GM10248 (cell line): ENCODE measurements at regions not wholly inside any gene's neighbourhood (a gene's known extent, or its start where the extent isn't known, plus 50 kb on each side); places are given as distances from the start of the nearest gene placed in this dataset.

Experiments
- CTCF ChIA-PET: fragments of 300-600 bp; sonication (Branson Sonifier 250); formaldehyde crosslinking; extraction: SDS; loops from one replicate; lab custom pipeline; 2021; ENCODE audit warnings: antibody characterized with exemption; lab: Yijun Ruan, JAX
- POLR2A ChIA-PET: fragments of 350-650 bp; sonication (Branson Sonifier 250); formaldehyde crosslinking; extraction: SDS; loops from one replicate; lab custom pipeline; 2020; ENCODE audit warnings: antibody characterized with exemption; lab: Yijun Ruan, JAX
- DNase-seq: peaks from one replicate; pipeline ENCODE4 v3.0.0; 2012; ENCODE audit errors: extremely low spot score
- CTCF ChIP-seq: IDR thresholded peaks from 2 replicates; pipeline ENCODE4 v1.5.1; 2012; ENCODE audit warnings: mild to moderate bottlenecking, low read depth; ENCODE audit errors: extremely low read depth, missing control alignments, control extremely low read depth

GRCh38 chrX:127519323-127519722 lies 532.9 kb downstream of the ACTRT1 start:
- CTCF ChIA-PET = no interaction called here
- no peak for TF ChIP-seq CTCF
- no peak for DNase-seq
- POLR2A ChIA-PET = no interaction called here

DNA sequence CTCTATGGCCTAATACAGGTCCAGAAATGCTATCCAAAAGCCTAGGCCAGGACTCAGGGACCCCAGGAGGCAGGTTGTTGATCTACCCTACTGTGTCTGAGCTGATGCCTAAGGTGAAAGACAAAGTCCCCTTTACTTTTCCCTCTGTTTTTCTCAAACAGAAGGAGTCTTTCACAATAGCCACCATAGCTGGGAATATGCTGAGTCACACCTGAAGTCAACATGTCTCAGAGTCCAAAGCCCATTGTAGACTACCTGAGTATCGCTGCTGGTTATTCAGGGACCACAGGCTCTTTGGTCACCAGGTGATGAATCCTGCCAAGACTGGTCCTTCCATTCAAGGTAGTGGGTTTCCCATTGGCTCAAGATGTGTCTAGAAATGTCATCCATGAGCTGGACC lies 562.2 kb downstream of the ACTRT1 start:
- POLR2A ChIA-PET = no interaction called here
- no peak for DNase-seq
- no peak for TF ChIP-seq CTCF
- CTCF ChIA-PET = no interaction called here

GRCh38 chrX:127466211-127466610 lies 586.0 kb downstream of the ACTRT1 start:
- no peak for DNase-seq
- ChIA-PET CTCF (no interaction called here), POLR2A (no interaction called here)
- no peak for TF ChIP-seq CTCF

GRCh38 chrX:127459790-127460189 lies 592.4 kb downstream of the ACTRT1 start:
- TF ChIP-seq CTCF = no peak
- POLR2A ChIA-PET = no interaction called here
- CTCF ChIA-PET = no interaction called here
- no peak for DNase-seq

- TF ChIP-seq CTCF = no peak
- no peak for DNase-seq
- POLR2A ChIA-PET = no interaction called here
- CTCF ChIA-PET = no interaction called here
These were observed 595.0 kb downstream of the ACTRT1 start for GRCh38 chrX:127457161-127457560.

DNA sequence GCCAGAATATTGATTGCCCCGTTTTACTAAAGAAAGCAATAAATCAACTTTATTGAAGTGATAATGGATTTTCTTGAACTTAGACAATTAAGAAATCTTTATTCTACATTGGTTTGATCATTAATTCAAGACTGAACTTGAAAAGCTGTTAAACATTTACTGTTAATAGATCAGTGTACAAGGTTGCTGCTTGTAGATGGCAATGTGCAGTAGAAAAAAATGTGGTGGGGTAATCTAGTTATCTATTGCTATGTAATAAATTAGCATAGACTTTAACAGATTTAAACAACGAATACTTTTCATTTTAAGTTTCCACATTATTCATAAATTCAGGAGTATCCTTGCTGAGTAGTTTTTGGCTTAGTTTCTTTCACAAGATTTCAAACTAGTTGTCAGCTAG lies 612.5 kb downstream of the ACTRT1 start:
- no peak for DNase-seq
- ChIA-PET CTCF (no interaction called here), POLR2A (no interaction called here)
- TF ChIP-seq CTCF = no peak

DNA sequence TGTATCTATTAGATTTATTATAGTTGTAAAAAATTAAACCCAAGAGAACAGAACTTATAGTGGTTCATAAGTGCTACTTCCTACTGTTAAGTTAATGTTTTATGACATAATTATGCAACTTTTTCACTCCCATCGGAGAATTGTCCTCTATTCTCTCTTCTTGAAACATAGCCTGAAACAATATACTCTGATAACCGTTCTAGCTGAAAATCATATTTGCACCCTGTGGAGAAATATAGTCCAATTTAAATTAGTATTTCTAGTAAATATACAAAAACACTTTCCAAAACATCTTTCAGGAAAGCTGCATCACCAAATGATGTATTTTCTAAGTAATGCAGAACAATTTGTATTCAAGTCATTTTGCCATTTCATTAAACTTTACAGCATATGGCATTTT lies 586.4 kb downstream of the PRR32 start:
- ChIA-PET CTCF (no interaction called here), POLR2A (no interaction called here)
- DNase-seq = no peak
- TF ChIP-seq CTCF = no peak
